ENCODE measurements at regions not wholly inside any gene's neighbourhood (a gene's known extent, or its start where the extent isn't known, plus 50 kb on each side); places are given as distances from the start of the nearest gene placed in this dataset.
"Not testable (repeated sequence)": the region's sequence is repeated elsewhere in the genome, so short reads cannot be mapped to it uniquely, and the experiment has no call there.

DNA sequence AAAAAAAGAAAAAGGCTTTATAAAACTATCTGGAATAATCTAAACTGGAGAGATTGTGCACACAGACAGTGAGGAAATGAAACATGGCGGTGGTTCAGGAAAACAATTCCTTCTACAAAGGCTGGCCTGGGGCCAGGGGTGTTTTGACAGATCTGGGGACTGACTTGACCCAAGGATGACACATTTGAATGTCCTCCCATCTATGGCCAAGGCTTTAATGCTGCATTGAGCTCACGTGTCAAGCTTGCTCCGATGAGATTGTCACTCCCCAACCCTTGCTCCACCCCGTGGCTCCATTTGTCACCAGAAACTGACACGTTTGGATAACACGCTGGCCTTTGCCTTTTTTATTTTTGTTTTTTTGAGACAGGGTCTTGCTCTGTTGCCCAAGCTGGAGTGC is 156.1 kb downstream of the ZFP64 start:
- Histone ChIP-seq H3K27me3 (ENCODE audit: control insufficient read depth in 2 of 2, insufficient read depth in 2 of 2, low read length in 2 of 2) (no peaks in the 10 kb centered on the region), H3K27ac (ENCODE audit: low read depth in 2 of 2, low read length in 2 of 2) (no peak overlapping the region), H3K4me3 (ENCODE audit: low read length in 2 of 2) (no peak overlapping the region), H3K4me1 (ENCODE audit: control insufficient read depth in 2 of 2, insufficient read depth in 2 of 2, low read length in 2 of 2) (peaks cover 2 to 5% of the 10 kb centered on the region in 2 donors), H3K36me3 (ENCODE audit: control insufficient read depth in 2 of 2, insufficient read depth in 2 of 2, low read length in 2 of 2) (no peaks in the 10 kb centered on the region), H3K9me3 (ENCODE audit: control insufficient read depth in 2 of 2, low read length in 2 of 2) (no peaks in the 10 kb centered on the region), H3K9ac (ENCODE audit: low read depth in 1 of 2, low read length in 2 of 2) (no peak overlapping the region)

DNA sequence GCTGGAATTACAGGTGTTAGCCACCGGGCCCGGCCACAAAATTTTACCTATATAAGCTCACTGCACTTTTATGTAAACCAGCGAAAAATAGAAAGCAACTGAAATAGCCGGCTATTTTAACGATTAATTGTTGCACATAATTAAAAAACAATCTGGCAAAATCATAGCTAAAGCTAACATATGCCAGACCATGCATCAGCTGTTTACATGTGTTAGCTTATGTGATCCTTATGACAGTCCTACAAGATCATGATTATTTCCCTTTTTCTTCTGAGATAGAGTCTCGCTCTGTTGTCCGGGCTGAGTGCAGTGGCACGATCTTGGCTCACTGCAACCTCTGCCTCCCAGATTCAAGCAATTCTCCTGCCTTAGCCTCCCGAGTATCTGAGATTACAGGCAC is 157.0 kb downstream of the ZFP64 start:
- Histone ChIP-seq H3K9me3 (ENCODE audit: control insufficient read depth in 2 of 2, low read length in 2 of 2) (no peaks in the 10 kb centered on the region), H3K27ac (ENCODE audit: low read depth in 2 of 2, low read length in 2 of 2) (no peak overlapping the region), H3K27me3 (ENCODE audit: control insufficient read depth in 2 of 2, insufficient read depth in 2 of 2, low read length in 2 of 2) (no peaks in the 10 kb centered on the region), H3K4me3 (ENCODE audit: low read length in 2 of 2) (no peak overlapping the region), H3K36me3 (ENCODE audit: control insufficient read depth in 2 of 2, insufficient read depth in 2 of 2, low read length in 2 of 2) (no peaks in the 10 kb centered on the region), H3K4me1 (ENCODE audit: control insufficient read depth in 2 of 2, insufficient read depth in 2 of 2, low read length in 2 of 2) (peaks cover 0 to 5% of the 10 kb centered on the region in 2 donors), H3K9ac (ENCODE audit: low read depth in 1 of 2, low read length in 2 of 2) (no peak overlapping the region)

DNA sequence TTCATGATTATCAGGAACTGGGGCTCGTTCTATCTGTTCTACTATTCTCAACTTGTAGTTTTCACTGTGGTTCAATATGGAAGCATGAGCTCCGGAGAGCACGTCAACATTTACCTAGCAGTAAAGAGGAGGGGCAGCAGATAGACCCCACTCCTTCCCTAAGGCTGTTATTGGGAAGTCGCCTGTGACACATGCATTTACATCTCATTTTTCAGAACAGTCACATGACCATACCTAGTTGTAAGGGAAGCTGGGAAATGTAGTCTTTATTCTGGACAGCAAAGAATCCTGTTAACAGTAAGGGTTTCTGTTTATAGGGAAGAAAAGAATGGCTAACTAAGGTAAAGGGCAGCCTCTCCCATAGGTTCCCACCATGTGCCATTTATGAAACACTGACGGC is 158.3 kb downstream of the ZFP64 start:
- Histone ChIP-seq H3K27ac (ENCODE audit: low read depth in 2 of 2, low read length in 2 of 2) (no peak overlapping the region), H3K4me3 (ENCODE audit: low read length in 2 of 2) (no peak overlapping the region), H3K27me3 (ENCODE audit: control insufficient read depth in 2 of 2, insufficient read depth in 2 of 2, low read length in 2 of 2) (no peaks in the 10 kb centered on the region), H3K4me1 (ENCODE audit: control insufficient read depth in 2 of 2, insufficient read depth in 2 of 2, low read length in 2 of 2) (peaks cover 0 to 5% of the 10 kb centered on the region in 2 donors), H3K9me3 (ENCODE audit: control insufficient read depth in 2 of 2, low read length in 2 of 2) (no peaks in the 10 kb centered on the region), H3K9ac (ENCODE audit: low read depth in 1 of 2, low read length in 2 of 2) (no peak overlapping the region), H3K36me3 (ENCODE audit: control insufficient read depth in 2 of 2, insufficient read depth in 2 of 2, low read length in 2 of 2) (no peaks in the 10 kb centered on the region)

DNA sequence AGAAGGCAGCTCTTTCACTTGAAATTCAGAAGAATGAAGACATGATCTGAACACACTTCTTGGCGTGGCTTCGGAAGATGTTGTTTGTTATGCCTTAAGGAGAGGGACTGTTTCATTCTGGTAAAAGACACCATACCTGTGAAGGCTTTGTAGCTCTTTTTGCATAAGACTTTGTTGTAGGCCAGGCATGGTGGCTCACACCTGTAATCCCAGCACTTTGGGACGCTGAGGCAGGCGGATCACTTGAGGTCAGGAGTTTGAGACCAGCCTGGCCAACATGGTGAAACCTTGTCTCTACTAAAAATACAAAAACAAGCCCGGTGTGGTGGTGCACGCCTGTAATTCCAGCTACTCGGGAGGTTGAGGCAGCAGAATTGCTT is 159.3 kb downstream of the ZFP64 start:
- not testable (repeated sequence) for H3K27me3 ChIP-seq (ENCODE audit: control insufficient read depth in 2 of 2, insufficient read depth in 2 of 2, low read length in 2 of 2); H3K9me3 ChIP-seq (ENCODE audit: control insufficient read depth in 2 of 2, low read length in 2 of 2); H3K36me3 ChIP-seq (ENCODE audit: control insufficient read depth in 2 of 2, insufficient read depth in 2 of 2, low read length in 2 of 2); H3K27ac ChIP-seq (ENCODE audit: low read depth in 2 of 2, low read length in 2 of 2); H3K4me1 ChIP-seq (ENCODE audit: control insufficient read depth in 2 of 2, insufficient read depth in 2 of 2, low read length in 2 of 2); H3K4me3 ChIP-seq (ENCODE audit: low read length in 2 of 2); H3K9ac ChIP-seq (ENCODE audit: low read depth in 1 of 2, low read length in 2 of 2)

GRCh38 chr20:52031563-52032303 is 159.8 kb downstream of the ZFP64 start:
- peaks cover 0 to 5% of the 10 kb centered on the region in 2 donors for H3K4me1 ChIP-seq (ENCODE audit: control insufficient read depth in 2 of 2, insufficient read depth in 2 of 2, low read length in 2 of 2)
- H3K9me3 ChIP-seq (ENCODE audit: control insufficient read depth in 2 of 2, low read length in 2 of 2), result no peaks in the 10 kb centered on the region
- no peak overlapping the region for H3K9ac ChIP-seq (ENCODE audit: low read depth in 1 of 2, low read length in 2 of 2)
- no peaks in the 10 kb centered on the region for H3K27me3 ChIP-seq (ENCODE audit: control insufficient read depth in 2 of 2, insufficient read depth in 2 of 2, low read length in 2 of 2)
- no peak overlapping the region for H3K4me3 ChIP-seq (ENCODE audit: low read length in 2 of 2)
- no peaks in the 10 kb centered on the region for H3K36me3 ChIP-seq (ENCODE audit: control insufficient read depth in 2 of 2, insufficient read depth in 2 of 2, low read length in 2 of 2)
- H3K27ac ChIP-seq (ENCODE audit: low read depth in 2 of 2, low read length in 2 of 2), result peak overlapping the region in 1 of 2 donors; percentile 13

DNA sequence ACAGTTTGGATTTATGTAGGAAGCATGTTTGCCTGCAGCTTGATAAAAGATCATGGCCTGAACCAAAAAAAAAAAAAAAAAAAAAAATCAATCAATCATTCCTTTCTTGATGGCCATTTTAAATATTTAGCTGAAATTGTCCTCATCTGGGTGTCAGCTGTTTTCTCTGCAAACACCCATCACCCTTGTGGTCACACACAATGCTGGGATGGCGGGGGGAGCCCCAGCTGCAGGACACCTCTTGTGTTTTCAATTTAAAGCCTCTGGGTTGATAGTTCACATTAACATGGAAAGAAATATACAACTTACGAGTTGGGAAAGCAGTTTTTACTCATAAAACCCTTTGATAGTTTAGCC is 160.4 kb downstream of the ZFP64 start:
- Histone ChIP-seq H3K9me3 (ENCODE audit: control insufficient read depth in 2 of 2, low read length in 2 of 2) (no peaks in the 10 kb centered on the region), H3K27me3 (ENCODE audit: control insufficient read depth in 2 of 2, insufficient read depth in 2 of 2, low read length in 2 of 2) (no peaks in the 10 kb centered on the region), H3K4me3 (ENCODE audit: low read length in 2 of 2) (no peak overlapping the region), H3K27ac (ENCODE audit: low read depth in 2 of 2, low read length in 2 of 2) (peak overlapping the region in 1 of 2 donors; percentile 13), H3K4me1 (ENCODE audit: control insufficient read depth in 2 of 2, insufficient read depth in 2 of 2, low read length in 2 of 2) (peaks cover 0 to 5% of the 10 kb centered on the region in 2 donors), H3K9ac (ENCODE audit: low read depth in 1 of 2, low read length in 2 of 2) (no peak overlapping the region), H3K36me3 (ENCODE audit: control insufficient read depth in 2 of 2, insufficient read depth in 2 of 2, low read length in 2 of 2) (no peaks in the 10 kb centered on the region)

DNA sequence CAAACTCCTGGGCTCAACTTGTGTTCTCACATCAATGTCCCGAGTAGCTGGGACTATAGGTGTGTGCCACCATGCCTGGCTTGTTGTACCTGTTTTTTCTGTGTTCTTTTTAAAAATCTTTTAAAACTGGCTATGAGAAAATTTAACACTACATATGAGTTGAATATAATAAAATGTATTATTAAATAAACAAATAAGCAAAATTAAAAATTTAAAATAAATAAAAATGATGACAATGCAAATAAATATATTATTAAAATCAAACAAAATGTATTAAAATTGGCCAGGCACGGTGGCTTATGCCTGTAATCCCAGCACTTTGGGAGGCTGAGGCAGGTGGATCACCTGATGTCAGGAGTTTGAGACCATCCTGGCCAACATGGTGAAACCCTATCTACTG is 162.4 kb downstream of the ZFP64 start:
- H3K27me3 ChIP-seq (ENCODE audit: control insufficient read depth in 2 of 2, insufficient read depth in 2 of 2, low read length in 2 of 2); H3K9me3 ChIP-seq (ENCODE audit: control insufficient read depth in 2 of 2, low read length in 2 of 2); H3K36me3 ChIP-seq (ENCODE audit: control insufficient read depth in 2 of 2, insufficient read depth in 2 of 2, low read length in 2 of 2); H3K4me1 ChIP-seq (ENCODE audit: control insufficient read depth in 2 of 2, insufficient read depth in 2 of 2, low read length in 2 of 2); H3K9ac ChIP-seq (ENCODE audit: low read depth in 1 of 2, low read length in 2 of 2); H3K27ac ChIP-seq (ENCODE audit: low read depth in 2 of 2, low read length in 2 of 2); H3K4me3 ChIP-seq (ENCODE audit: low read length in 2 of 2): not testable (repeated sequence)

- H3K27ac ChIP-seq (ENCODE audit: low read depth in 2 of 2, low read length in 2 of 2), result no peak overlapping the region
- no peak overlapping the region for H3K9ac ChIP-seq (ENCODE audit: low read depth in 1 of 2, low read length in 2 of 2)
- no peaks in the 10 kb centered on the region for H3K36me3 ChIP-seq (ENCODE audit: control insufficient read depth in 2 of 2, insufficient read depth in 2 of 2, low read length in 2 of 2)
- H3K4me1 ChIP-seq (ENCODE audit: control insufficient read depth in 2 of 2, insufficient read depth in 2 of 2, low read length in 2 of 2), result no peaks in the 10 kb centered on the region
- no peaks in the 10 kb centered on the region for H3K9me3 ChIP-seq (ENCODE audit: control insufficient read depth in 2 of 2, low read length in 2 of 2)
- no peak overlapping the region for H3K4me3 ChIP-seq (ENCODE audit: low read length in 2 of 2)
- no peaks in the 10 kb centered on the region for H3K27me3 ChIP-seq (ENCODE audit: control insufficient read depth in 2 of 2, insufficient read depth in 2 of 2, low read length in 2 of 2)
These were observed 165.6 kb downstream of the ZFP64 start for GRCh38 chr20:52025938-52026337.

- Histone ChIP-seq H3K9me3 (ENCODE audit: control insufficient read depth in 2 of 2, low read length in 2 of 2) (no peaks in the 10 kb centered on the region), H3K36me3 (ENCODE audit: control insufficient read depth in 2 of 2, insufficient read depth in 2 of 2, low read length in 2 of 2) (no peaks in the 10 kb centered on the region), H3K9ac (ENCODE audit: low read depth in 1 of 2, low read length in 2 of 2) (no peak overlapping the region), H3K27ac (ENCODE audit: low read depth in 2 of 2, low read length in 2 of 2) (no peak overlapping the region), H3K4me3 (ENCODE audit: low read length in 2 of 2) (no peak overlapping the region), H3K27me3 (ENCODE audit: control insufficient read depth in 2 of 2, insufficient read depth in 2 of 2, low read length in 2 of 2) (no peaks in the 10 kb centered on the region), H3K4me1 (ENCODE audit: control insufficient read depth in 2 of 2, insufficient read depth in 2 of 2, low read length in 2 of 2) (no peaks in the 10 kb centered on the region)
These were observed 172.3 kb downstream of the ZFP64 start for GRCh38 chr20:52019313-52019712.

DNA sequence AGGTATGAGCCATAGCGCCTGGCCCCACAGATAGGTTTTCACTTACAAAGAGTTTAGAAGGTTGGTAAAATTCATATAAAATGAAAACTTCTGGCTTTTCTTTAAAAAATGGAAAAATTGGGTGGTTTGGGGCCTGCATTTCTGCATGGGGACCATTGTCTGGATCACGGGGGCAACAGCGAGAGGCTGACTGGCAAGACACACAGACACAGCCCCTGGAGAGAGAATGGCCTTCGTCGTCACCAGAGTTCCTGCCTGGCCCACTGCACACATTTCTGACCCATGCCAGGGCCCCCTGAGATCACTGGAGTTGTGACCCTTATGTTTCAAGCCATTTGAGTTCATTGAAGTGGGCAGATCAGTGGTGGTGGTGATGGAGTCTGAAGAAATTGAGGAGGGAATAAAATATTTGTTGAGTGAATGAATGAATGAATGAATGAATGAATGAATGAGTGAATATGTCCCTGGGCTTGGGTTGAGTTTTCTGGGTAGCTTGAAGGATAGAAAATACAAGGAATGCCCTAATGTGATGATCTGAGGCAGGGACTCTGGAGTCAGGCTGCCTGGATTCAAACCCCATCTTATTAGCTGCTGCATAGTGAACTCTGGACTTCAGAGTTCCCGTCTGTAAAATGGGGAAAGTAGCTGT is 173.8 kb downstream of the ZFP64 start:
- Histone ChIP-seq H3K4me3 (ENCODE audit: low read length in 2 of 2) (no peak overlapping the region), H3K27ac (ENCODE audit: low read depth in 2 of 2, low read length in 2 of 2) (no peak overlapping the region), H3K4me1 (ENCODE audit: control insufficient read depth in 2 of 2, insufficient read depth in 2 of 2, low read length in 2 of 2) (no peaks in the 10 kb centered on the region), H3K27me3 (ENCODE audit: control insufficient read depth in 2 of 2, insufficient read depth in 2 of 2, low read length in 2 of 2) (no peaks in the 10 kb centered on the region), H3K36me3 (ENCODE audit: control insufficient read depth in 2 of 2, insufficient read depth in 2 of 2, low read length in 2 of 2) (no peaks in the 10 kb centered on the region), H3K9ac (ENCODE audit: low read depth in 1 of 2, low read length in 2 of 2) (no peak overlapping the region), H3K9me3 (ENCODE audit: control insufficient read depth in 2 of 2, low read length in 2 of 2) (no peaks in the 10 kb centered on the region)

Data from mucosa of rectum (tissue), 2 donors.